ENCODE measurements at regions not wholly inside any gene's neighbourhood (a gene's known extent, or its start where the extent isn't known, plus 50 kb on each side); places are given as distances from the start of the nearest gene placed in this dataset.

DNA sequence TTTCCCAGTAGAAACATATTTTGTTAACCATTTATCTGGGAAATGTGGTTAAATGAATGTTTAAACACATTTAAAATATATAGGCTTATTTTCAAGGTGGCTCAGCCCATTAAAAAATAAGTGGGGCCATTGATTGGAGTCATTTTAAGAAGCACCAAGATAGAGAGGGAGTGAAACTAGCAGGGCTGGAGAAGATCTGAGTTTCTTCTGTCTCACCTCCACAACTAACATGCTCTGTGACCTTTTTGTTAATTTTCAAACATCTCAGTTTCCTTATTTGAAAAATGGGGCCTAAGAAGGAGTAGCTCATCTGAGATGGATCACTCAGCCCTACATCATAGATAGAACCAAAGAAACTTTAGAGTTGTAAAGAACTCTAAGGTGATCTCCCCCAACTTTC is 254.8 kb downstream of the KCNS3 start:
- DNase-seq (ENCODE audit: low read depth) = no peak
- TF ChIP-seq, protein P1, sequence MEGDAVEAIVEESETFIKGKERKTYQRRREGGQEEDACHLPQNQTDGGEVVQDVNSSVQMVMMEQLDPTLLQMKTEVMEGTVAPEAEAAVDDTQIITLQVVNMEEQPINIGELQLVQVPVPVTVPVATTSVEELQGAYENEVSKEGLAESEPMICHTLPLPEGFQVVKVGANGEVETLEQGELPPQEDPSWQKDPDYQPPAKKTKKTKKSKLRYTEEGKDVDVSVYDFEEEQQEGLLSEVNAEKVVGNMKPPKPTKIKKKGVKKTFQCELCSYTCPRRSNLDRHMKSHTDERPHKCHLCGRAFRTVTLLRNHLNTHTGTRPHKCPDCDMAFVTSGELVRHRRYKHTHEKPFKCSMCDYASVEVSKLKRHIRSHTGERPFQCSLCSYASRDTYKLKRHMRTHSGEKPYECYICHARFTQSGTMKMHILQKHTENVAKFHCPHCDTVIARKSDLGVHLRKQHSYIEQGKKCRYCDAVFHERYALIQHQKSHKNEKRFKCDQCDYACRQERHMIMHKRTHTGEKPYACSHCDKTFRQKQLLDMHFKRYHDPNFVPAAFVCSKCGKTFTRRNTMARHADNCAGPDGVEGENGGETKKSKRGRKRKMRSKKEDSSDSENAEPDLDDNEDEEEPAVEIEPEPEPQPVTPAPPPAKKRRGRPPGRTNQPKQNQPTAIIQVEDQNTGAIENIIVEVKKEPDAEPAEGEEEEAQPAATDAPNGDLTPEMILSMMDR (conservative IDR thresholded peaks at IDR 0.05; ENCODE audit: control insufficient read depth, insufficient read depth, low read depth, low read length) = no peak
- H3K4me3 ChIP-seq (ENCODE audit: control insufficient read depth, low read depth, low read length) = no peak overlapping the region

DNA sequence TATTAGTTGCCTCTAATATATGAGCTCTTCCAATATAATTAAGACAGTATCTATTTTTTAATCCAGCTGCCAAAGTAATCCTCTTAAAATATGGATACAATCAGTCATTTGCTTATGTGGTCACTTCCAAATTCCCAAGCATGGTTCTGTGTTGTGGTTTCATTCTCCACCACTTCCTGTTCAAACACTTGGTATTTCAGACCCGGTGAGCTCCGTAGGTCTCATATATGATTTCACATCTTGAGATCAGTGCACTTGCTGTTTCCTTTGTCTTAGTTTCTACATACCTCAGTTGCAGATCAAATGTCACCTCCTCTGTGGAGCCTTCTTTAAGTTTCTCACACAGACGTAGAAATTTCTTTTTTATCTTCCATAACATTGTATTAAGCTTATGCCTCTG is 254.2 kb downstream of the KCNS3 start:
- H3K4me3 ChIP-seq (ENCODE audit: control insufficient read depth, low read depth, low read length) = no peak overlapping the region
- TF ChIP-seq, protein P1 (conservative IDR thresholded peaks at IDR 0.05; ENCODE audit: control insufficient read depth, insufficient read depth, low read depth, low read length) = no peak
- DNase-seq (ENCODE audit: low read depth) = no peak

DNA sequence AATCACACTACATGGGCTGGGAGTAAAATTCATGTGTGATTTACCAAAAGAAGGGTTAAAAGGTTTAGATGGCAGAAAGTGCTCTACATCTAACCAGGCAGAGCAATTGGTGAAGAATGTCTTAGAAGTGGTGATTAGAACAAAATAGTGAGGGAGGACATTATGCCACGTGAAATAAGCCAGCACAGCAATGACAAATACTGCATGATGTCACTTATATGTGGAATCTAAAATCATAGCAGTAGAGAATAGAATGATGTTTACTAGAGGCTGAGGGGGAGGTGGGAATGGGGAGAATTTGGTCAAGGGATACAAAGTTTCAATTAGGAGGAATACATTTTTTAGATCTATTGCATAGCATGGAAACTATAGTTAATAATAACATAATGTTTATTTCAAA is 253.3 kb downstream of the KCNS3 start:
- TF ChIP-seq, protein P1 (conservative IDR thresholded peaks at IDR 0.05; ENCODE audit: control insufficient read depth, insufficient read depth, low read depth, low read length) = no peak
- no peak overlapping the region for H3K4me3 ChIP-seq (ENCODE audit: control insufficient read depth, low read depth, low read length)
- no peak for DNase-seq (ENCODE audit: low read depth)

DNA sequence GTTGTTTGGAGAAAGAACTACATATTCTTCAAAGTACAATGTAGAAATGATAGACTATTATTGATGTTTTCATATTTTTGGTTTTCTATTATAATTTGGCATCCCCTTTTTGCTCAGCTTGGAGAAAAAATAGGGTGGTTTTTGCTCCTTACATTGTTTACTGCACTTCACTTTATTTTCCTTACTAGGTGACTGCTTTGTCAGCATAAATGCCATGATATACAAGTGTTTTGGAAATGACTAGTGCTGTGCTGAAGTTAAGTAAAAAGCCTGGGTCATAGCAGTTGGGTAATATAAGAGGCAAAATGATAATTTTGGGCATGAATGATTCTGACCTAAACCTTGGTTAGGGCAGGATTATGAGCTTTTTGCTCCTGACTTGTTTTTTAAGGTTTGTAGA is 250.9 kb downstream of the KCNS3 start:
- no peak for DNase-seq (ENCODE audit: low read depth)
- H3K4me3 ChIP-seq (ENCODE audit: control insufficient read depth, low read depth, low read length) = no peak overlapping the region
- TF ChIP-seq, protein P1 (conservative IDR thresholded peaks at IDR 0.05; ENCODE audit: control insufficient read depth, insufficient read depth, low read depth, low read length) = no peak

DNA sequence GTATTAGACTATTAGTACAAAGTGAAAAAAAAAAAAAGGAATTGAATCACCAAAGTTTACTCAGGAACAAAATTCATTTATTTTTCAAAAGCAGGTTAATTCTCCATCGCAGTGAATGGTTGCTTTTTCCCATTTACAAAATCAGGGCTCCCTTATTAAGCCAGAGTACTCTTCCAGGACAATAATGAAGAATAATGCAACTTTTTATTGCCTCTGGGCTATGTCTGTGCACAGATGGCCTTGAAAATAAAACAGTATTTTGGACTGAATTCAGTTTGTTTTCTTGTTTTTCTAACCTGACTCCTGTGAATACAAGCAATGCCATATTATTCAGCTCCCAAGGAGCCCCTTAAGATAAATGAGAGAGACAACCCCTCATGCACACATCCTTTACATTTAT is 246.8 kb downstream of the KCNS3 start:
- no peak for DNase-seq (ENCODE audit: low read depth)
- no peak overlapping the region for H3K4me3 ChIP-seq (ENCODE audit: control insufficient read depth, low read depth, low read length)
- TF ChIP-seq, protein P1 (conservative IDR thresholded peaks at IDR 0.05; ENCODE audit: control insufficient read depth, insufficient read depth, low read depth, low read length) = no peak

DNA sequence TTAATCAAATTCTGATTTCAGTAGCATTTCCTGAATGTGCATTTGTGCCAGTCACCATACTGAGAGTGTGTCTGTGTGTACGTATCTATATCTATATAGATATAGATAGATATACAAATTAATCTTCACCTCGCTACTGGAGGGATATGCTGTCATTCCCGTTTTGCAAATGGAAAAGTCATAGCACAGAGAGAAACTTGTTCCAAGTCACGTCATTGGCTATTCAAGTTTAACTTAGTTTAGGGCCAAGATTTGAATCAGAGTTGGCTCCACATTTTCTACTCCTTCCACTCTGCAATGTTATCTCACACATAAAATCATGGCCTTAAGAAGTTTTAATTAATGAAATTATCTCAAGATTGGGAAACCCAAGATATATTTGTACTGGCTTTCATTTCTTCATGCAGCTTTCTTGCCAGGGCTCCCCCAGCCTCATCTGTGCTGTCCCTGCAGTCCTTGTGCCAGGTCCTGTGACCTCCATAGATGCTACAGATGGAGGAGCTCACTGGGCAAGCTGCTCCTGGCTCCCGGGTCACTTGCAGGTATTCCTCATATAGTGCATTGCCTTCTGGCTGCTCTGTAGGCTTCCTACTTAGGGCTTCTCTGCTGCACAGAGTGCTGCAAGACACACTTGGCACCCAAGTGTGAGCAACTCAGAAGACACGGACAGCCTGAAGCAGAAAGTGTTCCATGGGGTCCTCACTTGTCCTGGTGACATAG is 245.8 kb downstream of the KCNS3 start:
- TF ChIP-seq, protein P1 (conservative IDR thresholded peaks at IDR 0.05; ENCODE audit: control insufficient read depth, insufficient read depth, low read depth, low read length) = no peak
- no peak overlapping the region for H3K4me3 ChIP-seq (ENCODE audit: control insufficient read depth, low read depth, low read length)
- DNase-seq (ENCODE audit: low read depth) = no peak

DNA sequence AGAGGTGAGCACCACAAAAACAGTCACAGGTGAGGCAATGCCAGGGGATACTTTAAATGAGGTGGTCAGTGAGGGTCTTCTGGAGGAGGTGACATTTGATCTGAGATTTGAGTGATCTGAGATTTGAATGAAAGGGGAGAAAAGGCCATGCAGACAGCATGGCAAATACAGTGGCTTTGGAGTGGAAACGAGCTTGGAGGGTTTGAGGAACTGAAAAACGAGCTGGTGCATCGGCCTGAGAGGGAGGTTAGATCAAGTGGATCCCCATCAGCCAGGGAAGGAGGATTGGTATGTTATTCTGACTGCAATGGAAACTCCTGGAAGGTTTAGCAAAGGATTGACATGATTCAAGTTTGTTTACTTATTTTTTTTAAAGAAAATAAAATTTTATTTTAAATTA is 245.1 kb downstream of the KCNS3 start:
- H3K4me3 ChIP-seq (ENCODE audit: control insufficient read depth, low read depth, low read length) = no peak overlapping the region
- TF ChIP-seq, protein P1 (conservative IDR thresholded peaks at IDR 0.05; ENCODE audit: control insufficient read depth, insufficient read depth, low read depth, low read length) = no peak
- DNase-seq (ENCODE audit: low read depth) = no peak

Data from fibroblast of mammary gland (primary cell).